KMS-11 (cell line): ENCODE measurements at regions not wholly inside any gene's neighbourhood (a gene's known extent, or its start where the extent isn't known, plus 50 kb on each side); places are given as distances from the start of the nearest gene placed in this dataset.

Source experiments
- H2AFZ ChIP-seq: fragments of 200-600 bp; sonication (generic); 2 replicates; pipeline ENCODE4 v1.6.1; 2016; ENCODE audit warnings: antibody characterized with exemption, mixed run types, low read depth
- H3K27ac ChIP-seq: fragments of 200-600 bp; sonication (generic); 2 replicates; pipeline ENCODE4 v1.6.1; 2016; ENCODE audit warnings: mild to moderate bottlenecking, mixed run types
- H3K27me3 ChIP-seq: fragments of 200-600 bp; sonication (generic); 2 replicates; pipeline ENCODE4 v1.6.1; 2017; ENCODE audit warnings: mild to moderate bottlenecking, low read depth, mixed run types, moderate library complexity; ENCODE audit not compliant: insufficient read depth
- H3K36me3 ChIP-seq: fragments of 200-600 bp; sonication (generic); 2 replicates; pipeline ENCODE4 v1.6.1; 2017; ENCODE audit warnings: mild to moderate bottlenecking, mixed run types; ENCODE audit not compliant: insufficient read depth
- H3K4me1 ChIP-seq: fragments of 200-600 bp; sonication (generic); 2 replicates; pipeline ENCODE4 v1.6.1; 2016; ENCODE audit warnings: mild to moderate bottlenecking, low read depth, mixed run types; ENCODE audit not compliant: poor library complexity, severe bottlenecking
- H3K4me2 ChIP-seq: fragments of 200-600 bp; sonication (generic); 2 replicates; pipeline ENCODE4 v1.7.0; 2016; ENCODE audit warnings: mild to moderate bottlenecking, mixed run types
- H3K4me3 ChIP-seq: fragments of 200-600 bp; sonication (generic); IDR thresholded peaks from 2 replicates; pipeline ENCODE4 v1.6.1; 2017; ENCODE audit warnings: low read depth, low read length, mixed read lengths; ENCODE audit not compliant: insufficient read depth
- H3K79me2 ChIP-seq: fragments of 200-600 bp; sonication (generic); 2 replicates; pipeline ENCODE4 v1.6.1; 2016; ENCODE audit warnings: low read depth, mixed run types; ENCODE audit not compliant: insufficient read depth
- H3K9ac ChIP-seq: fragments of 200-600 bp; sonication (generic); 2 replicates; pipeline ENCODE4 v1.6.1; 2016; ENCODE audit warnings: mild to moderate bottlenecking, mixed run types
- H4K20me1 ChIP-seq: fragments of 200-600 bp; sonication (generic); 2 replicates; pipeline ENCODE4 v1.6.1; 2016; ENCODE audit warnings: mild to moderate bottlenecking, mixed run types; ENCODE audit not compliant: insufficient read depth
- CTCF ChIP-seq: fragments of 200-600 bp; sonication (generic); conservative IDR thresholded peaks from 2 replicates; pipeline ENCODE4 v1.6.1; 2017; ENCODE audit warnings: low read depth, mild to moderate bottlenecking, antibody characterized with exemption, low read length, moderate library complexity, mixed read lengths

- Histone ChIP-seq H2AFZ (no peak overlapping the region), H3K4me1 (peaks cover 14% of the 10 kb centered on the region), H3K9ac (no peak overlapping the region), H3K27ac (no peak overlapping the region; the same call in 1 of the 2 replicates), H3K79me2 (peaks cover 47% of the 10 kb centered on the region), H3K4me2 (no peak overlapping the region), H4K20me1 (no peaks in the 10 kb centered on the region), H3K27me3 (no peaks in the 10 kb centered on the region), H3K4me3 (no peak overlapping the region), H3K36me3 (no peaks in the 10 kb centered on the region)
- TF ChIP-seq CTCF: no peak
Measured at GRCh38 chrX:40171513-40172400, 74.0 kb upstream of the BCOR start.

- H3K36me3 ChIP-seq: no peaks in the 10 kb centered on the region
- H2AFZ ChIP-seq: no peak overlapping the region
- H3K9ac ChIP-seq: no peak overlapping the region
- H3K27me3 ChIP-seq: no peaks in the 10 kb centered on the region
- H3K4me3 ChIP-seq: no peak overlapping the region
- H3K4me1 ChIP-seq: peaks cover 14% of the 10 kb centered on the region
- no peak overlapping the region for H3K4me2 ChIP-seq
- H4K20me1 ChIP-seq: no peaks in the 10 kb centered on the region
- no peak overlapping the region for H3K27ac ChIP-seq
- no peak for TF ChIP-seq CTCF
- H3K79me2 ChIP-seq: peaks cover 47% of the 10 kb centered on the region
Measured at GRCh38 chrX:40170830-40171512, 73.2 kb upstream of the BCOR start.

GRCh38 chrX:40169193-40170101 is 71.7 kb upstream of the BCOR start:
- 0 out of 2 replicates have a peak, but pooled peaks have one; percentile 15 for TF ChIP-seq CTCF
- Histone ChIP-seq H3K4me2 (no peak overlapping the region), H3K36me3 (no peaks in the 10 kb centered on the region), H2AFZ (no peak overlapping the region), H3K9ac (no peak overlapping the region), H3K4me3 (no peak overlapping the region), H4K20me1 (no peaks in the 10 kb centered on the region), H3K27ac (no peak overlapping the region), H3K79me2 (peaks cover 42% of the 10 kb centered on the region), H3K4me1 (peaks cover 14% of the 10 kb centered on the region), H3K27me3 (no peaks in the 10 kb centered on the region)

- Histone ChIP-seq H3K9ac (no peak overlapping the region), H3K36me3 (no peaks in the 10 kb centered on the region), H3K4me3 (no peak overlapping the region), H4K20me1 (no peaks in the 10 kb centered on the region), H3K27me3 (no peaks in the 10 kb centered on the region), H3K79me2 (peaks cover 38% of the 10 kb centered on the region), H3K4me1 (peaks cover 11% of the 10 kb centered on the region), H3K4me2 (no peak overlapping the region), H3K27ac (no peak overlapping the region), H2AFZ (no peak overlapping the region)
- TF ChIP-seq CTCF: no peak
Measured at GRCh38 chrX:40168480-40169011, 70.8 kb upstream of the BCOR start.
